ENCODE measurements at regions not wholly inside any gene's neighbourhood (a gene's known extent, or its start where the extent isn't known, plus 50 kb on each side); places are given as distances from the start of the nearest gene placed in this dataset.

DNA sequence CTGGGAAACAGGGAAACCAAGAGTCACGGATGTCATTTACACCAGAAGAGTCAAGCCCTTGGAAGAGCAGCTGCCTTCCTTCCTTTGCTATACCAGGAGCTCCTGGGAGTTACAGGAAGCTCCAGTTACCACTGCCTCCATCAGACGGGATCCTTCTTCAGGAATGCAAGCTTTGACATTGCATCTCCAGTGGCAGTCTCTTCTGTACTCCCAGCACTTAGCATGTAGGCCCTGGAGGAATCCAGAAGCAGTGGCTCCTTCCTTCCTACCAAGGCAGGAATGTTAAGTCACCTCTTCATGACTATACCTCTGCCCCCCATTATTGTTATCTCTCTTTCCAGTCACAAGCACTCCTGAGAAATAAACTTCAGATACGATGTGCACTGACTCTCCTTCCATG lies 836.0 kb downstream of the MAFB start:
- dilution Hi-C loops (cut with MboI; ENCODE audit: extremely low pct_ligation_motif_present, low sequenced_read_pairs) (no loop called here), intact Hi-C loops (cut with micrococcal nuclease) (no loop called here)
- Histone ChIP-seq H3K4me3 (replicated peaks in 1 of 3; ENCODE audit: insufficient read depth in 1 of 3, low read depth in 1 of 3, low read length in 3 of 3) (no peak overlapping the region), H3K36me3 (ENCODE audit: control insufficient read depth in 2 of 2, extremely low read depth in 1 of 2, insufficient read depth in 2 of 2, low read length in 2 of 2) (no peaks in the 10 kb centered on the region), H3K9me1 (replicated peaks; ENCODE audit: control insufficient read depth, extremely low read depth, insufficient read depth, low read length) (no peaks in the 10 kb centered on the region), H3K4me1 (ENCODE audit: control insufficient read depth, extremely low read depth, insufficient read depth, low read length) (no peaks in the 10 kb centered on the region), H3K79me2 (ENCODE audit: control insufficient read depth, insufficient read depth, low read length) (no peaks in the 10 kb centered on the region), H2AFZ (ENCODE audit: low read depth, low read length) (no peak overlapping the region), H3K9ac (replicated peaks; ENCODE audit: extremely low read depth, insufficient read depth, low read length) (no peak overlapping the region), H3K9me3 (replicated peaks; ENCODE audit: control insufficient read depth, insufficient read depth, low read length) (no peaks in the 10 kb centered on the region), H4K20me1 (replicated peaks; ENCODE audit: control insufficient read depth, extremely low read depth, insufficient read depth, low read length) (no peaks in the 10 kb centered on the region), H3K27ac (ENCODE audit: insufficient read depth, low read depth, low read length) (no peak overlapping the region), H3K27me3 (ENCODE audit: control insufficient read depth in 2 of 2, insufficient read depth in 2 of 2, low read length in 2 of 2) (no peaks in the 10 kb centered on the region), H3K4me2 (ENCODE audit: insufficient read depth, low read length) (no peak overlapping the region)
- ChIA-PET CTCF (no interaction called here), POLR2A (no interaction called here)
- no TSS peak for BruUV-seq (replicated peaks)
- FAIRE-seq = no peak
- no peak for DNase-seq (ENCODE audit: low read depth, low spot score)
- TF ChIP-seq, protein P1, sequence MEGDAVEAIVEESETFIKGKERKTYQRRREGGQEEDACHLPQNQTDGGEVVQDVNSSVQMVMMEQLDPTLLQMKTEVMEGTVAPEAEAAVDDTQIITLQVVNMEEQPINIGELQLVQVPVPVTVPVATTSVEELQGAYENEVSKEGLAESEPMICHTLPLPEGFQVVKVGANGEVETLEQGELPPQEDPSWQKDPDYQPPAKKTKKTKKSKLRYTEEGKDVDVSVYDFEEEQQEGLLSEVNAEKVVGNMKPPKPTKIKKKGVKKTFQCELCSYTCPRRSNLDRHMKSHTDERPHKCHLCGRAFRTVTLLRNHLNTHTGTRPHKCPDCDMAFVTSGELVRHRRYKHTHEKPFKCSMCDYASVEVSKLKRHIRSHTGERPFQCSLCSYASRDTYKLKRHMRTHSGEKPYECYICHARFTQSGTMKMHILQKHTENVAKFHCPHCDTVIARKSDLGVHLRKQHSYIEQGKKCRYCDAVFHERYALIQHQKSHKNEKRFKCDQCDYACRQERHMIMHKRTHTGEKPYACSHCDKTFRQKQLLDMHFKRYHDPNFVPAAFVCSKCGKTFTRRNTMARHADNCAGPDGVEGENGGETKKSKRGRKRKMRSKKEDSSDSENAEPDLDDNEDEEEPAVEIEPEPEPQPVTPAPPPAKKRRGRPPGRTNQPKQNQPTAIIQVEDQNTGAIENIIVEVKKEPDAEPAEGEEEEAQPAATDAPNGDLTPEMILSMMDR (IDR thresholded peaks at IDR 0.05; ENCODE audit: extremely low read depth in 1 of 2, insufficient read depth in 1 of 2, low read depth in 1 of 2, low read length in 2 of 2) = no peak

- Histone ChIP-seq H3K9ac (replicated peaks; ENCODE audit: extremely low read depth, insufficient read depth, low read length) (no peak overlapping the region), H3K9me1 (replicated peaks; ENCODE audit: control insufficient read depth, extremely low read depth, insufficient read depth, low read length) (no peaks in the 10 kb centered on the region), H3K79me2 (ENCODE audit: control insufficient read depth, insufficient read depth, low read length) (no peaks in the 10 kb centered on the region), H2AFZ (ENCODE audit: low read depth, low read length) (no peak overlapping the region), H3K27me3 (ENCODE audit: control insufficient read depth in 2 of 2, insufficient read depth in 2 of 2, low read length in 2 of 2) (no peaks in the 10 kb centered on the region), H3K4me3 (replicated peaks in 1 of 3; ENCODE audit: insufficient read depth in 1 of 3, low read depth in 1 of 3, low read length in 3 of 3) (no peak overlapping the region), H4K20me1 (replicated peaks; ENCODE audit: control insufficient read depth, extremely low read depth, insufficient read depth, low read length) (no peaks in the 10 kb centered on the region), H3K4me2 (ENCODE audit: insufficient read depth, low read length) (no peak overlapping the region), H3K4me1 (ENCODE audit: control insufficient read depth, extremely low read depth, insufficient read depth, low read length) (no peaks in the 10 kb centered on the region), H3K27ac (ENCODE audit: insufficient read depth, low read depth, low read length) (no peak overlapping the region), H3K9me3 (replicated peaks; ENCODE audit: control insufficient read depth, insufficient read depth, low read length) (no peaks in the 10 kb centered on the region), H3K36me3 (ENCODE audit: control insufficient read depth in 2 of 2, extremely low read depth in 1 of 2, insufficient read depth in 2 of 2, low read length in 2 of 2) (no peaks in the 10 kb centered on the region)
- no peak for FAIRE-seq
- dilution Hi-C loops (cut with MboI; ENCODE audit: extremely low pct_ligation_motif_present, low sequenced_read_pairs) = no loop called here
- ChIA-PET CTCF (interaction anchor here (0.7 kb wide), 1 partner anchor 23 kb away, joined by 4 read pairs; no protein-coding TSS in a partner anchor), POLR2A (no interaction called here)
- TF ChIP-seq, protein P2, sequence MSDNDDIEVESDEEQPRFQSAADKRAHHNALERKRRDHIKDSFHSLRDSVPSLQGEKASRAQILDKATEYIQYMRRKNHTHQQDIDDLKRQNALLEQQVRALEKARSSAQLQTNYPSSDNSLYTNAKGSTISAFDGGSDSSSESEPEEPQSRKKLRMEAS (IDR thresholded peaks at IDR 0.05; ENCODE audit: insufficient read depth, insufficient read length) = no peak
- TF ChIP-seq GATA2 (IDR thresholded peaks at IDR 0.05; ENCODE audit: insufficient read depth, insufficient read length, low read depth, low read length) (no peak), EZH2 (IDR thresholded peaks at IDR 0.05; ENCODE audit: borderline replicate concordance, low read depth, low read length, severe bottlenecking) (no peak), POLR2A (IDR thresholded peaks at IDR 0.05; ENCODE audit: low read depth, low read length) (no peak), POLR2AphosphoS5 (IDR thresholded peaks at IDR 0.05; ENCODE audit: insufficient read depth, low read depth, low read length) (no peak), MYC (IDR thresholded peaks at IDR 0.05; ENCODE audit: low read depth, low read length) (no peak), JUN (IDR thresholded peaks at IDR 0.05; ENCODE audit: borderline replicate concordance, insufficient read depth, insufficient read length, low read depth) (no peak), FOS (IDR thresholded peaks at IDR 0.05; ENCODE audit: borderline replicate concordance, insufficient read depth, low read length) (no peak)
- TF ChIP-seq, protein P1 (IDR thresholded peaks at IDR 0.05; ENCODE audit: extremely low read depth in 1 of 2, insufficient read depth in 1 of 2, low read depth in 1 of 2, low read length in 2 of 2) = no peak
- DNase-seq (ENCODE audit: low read depth, low spot score) = no peak
- intact Hi-C loops (cut with micrococcal nuclease) = no loop called here
- BruUV-seq (replicated peaks) = no TSS peak
Observed at GRCh38 chr20:39851459-39851858, 837.6 kb downstream of the MAFB start.
